HG03175 (cell line): ENCODE measurements at regions not wholly inside any gene's neighbourhood (a gene's known extent, or its start where the extent isn't known, plus 50 kb on each side); places are given as distances from the start of the nearest gene placed in this dataset.
"Not testable (repeated sequence)": the region's sequence is repeated elsewhere in the genome, so short reads cannot be mapped to it uniquely, and the experiment has no call there.

ENCODE experiments used
- ATAC-seq: cut with Tn5 transposase; IDR thresholded peaks from one replicate; pipeline ENCODE4 v1.9.1; 2021; ENCODE audit warnings: mild to moderate bottlenecking, moderate library complexity; ENCODE audit not compliant: unreplicated experiment

GRCh38 chr19:31444931-31445330 is 95.7 kb upstream of the TSHZ3 start:
- no peak for ATAC-seq

DNA sequence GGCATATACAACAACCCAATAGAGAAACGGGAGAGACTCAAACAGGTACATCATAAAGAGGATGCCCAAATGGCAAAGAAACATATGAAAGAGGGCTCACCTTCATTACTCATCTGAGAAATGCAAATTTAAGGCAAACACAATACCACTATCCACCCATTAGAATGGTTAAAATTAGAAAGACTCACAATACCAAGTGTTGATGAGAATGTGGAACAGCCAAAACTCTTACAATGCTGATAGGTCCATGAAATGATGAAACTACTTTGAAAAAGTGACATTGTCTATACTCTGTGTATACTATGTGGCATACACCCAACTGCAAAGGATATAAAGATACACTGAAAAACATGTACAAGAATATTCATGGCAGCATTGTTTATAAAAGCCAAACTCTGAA is 96.2 kb upstream of the TSHZ3 start:
- no peak for ATAC-seq

- no peak for ATAC-seq
Measured at GRCh38 chr19:31448221-31448657, 99.0 kb upstream of the TSHZ3 start.

- no peak for ATAC-seq
Measured at GRCh38 chr19:31449379-31449778, 100.1 kb upstream of the TSHZ3 start.

DNA sequence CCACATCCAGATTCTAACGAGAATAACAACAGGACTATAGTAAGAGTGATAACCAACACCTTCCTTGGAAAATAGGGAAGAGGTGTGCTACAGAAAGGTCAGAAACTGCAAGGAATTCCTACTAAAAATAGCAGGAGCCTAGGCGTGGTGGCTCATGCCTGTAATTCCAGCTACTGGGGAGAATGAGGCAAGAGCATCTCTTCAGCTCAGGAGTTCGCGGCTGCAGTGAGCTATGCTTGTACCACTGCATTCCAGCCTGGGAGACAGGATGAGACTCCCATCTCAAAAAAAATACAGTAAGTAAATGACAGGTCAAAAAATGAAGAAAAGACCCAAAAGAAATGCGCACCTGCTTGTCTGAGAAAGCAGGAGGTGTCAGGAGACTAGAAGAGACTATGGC is 101.5 kb upstream of the TSHZ3 start:
- no peak for ATAC-seq

DNA sequence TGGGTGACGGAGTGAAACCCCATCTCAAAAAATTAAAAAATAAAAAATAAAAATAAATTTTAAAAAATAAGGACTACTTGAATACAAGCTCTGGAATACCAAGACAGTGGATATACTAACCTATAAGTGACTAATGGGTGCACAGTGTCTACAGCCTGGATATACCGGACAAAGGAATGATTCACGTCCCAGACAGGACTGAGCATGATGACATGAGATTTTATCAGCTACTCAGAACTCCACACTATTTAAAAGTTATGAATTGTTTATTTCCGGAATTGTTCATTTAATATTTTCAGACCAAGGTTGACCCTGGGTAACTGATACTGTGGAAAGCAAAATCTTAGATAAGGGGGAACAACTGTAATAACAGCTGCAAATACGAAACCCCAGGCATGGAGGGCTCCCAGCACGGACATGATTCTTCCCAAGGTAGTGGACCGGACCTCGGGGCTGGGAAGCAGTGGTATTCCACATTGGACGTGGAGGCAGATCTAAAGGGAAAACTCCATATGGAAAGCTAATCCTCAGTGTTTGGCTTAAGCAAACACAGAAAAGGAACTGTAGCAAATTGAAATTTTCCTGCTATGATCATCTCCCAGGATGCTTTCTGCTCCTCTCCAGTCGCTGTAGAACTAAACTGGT is 102.6 kb upstream of the TSHZ3 start:
- no peak for ATAC-seq

- ATAC-seq, result no peak
Measured at GRCh38 chr19:31459430-31459829, 110.2 kb upstream of the TSHZ3 start.

DNA sequence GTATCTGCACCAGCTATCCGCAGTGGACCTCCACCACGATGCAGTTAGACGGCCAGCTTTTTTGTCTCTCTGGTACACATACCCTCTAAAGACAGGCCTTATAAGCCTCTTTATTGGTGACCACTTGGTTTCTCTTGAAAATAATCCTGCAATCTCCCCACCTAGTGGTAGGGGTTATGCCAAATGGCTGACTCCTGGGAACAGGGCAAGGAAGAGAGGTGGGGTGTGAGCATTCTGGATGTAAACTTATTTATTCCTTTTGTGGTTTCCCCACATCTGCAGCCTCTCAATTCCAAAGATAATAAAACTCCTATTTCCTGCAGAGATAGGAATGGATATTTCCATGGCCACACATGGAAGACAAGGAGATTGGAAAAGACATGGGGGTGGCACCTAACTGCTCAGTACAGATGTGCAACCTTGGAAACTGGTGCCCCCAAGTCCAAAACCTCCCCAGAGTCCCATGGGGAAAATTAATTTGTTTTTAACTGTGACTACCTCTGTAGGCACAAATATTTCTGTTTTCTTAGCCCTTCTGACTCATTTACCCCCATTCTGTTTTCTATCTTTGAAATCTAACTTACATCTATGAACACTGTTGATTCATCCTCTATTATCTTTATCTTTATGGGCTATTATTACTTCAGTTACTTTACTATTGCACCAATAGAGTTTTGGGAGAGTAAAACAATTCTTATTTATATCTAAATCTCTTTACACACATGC is 112.7 kb upstream of the TSHZ3 start:
- ATAC-seq, result no peak

GRCh38 chr19:31470229-31470939 is 121.1 kb upstream of the TSHZ3 start:
- no peak for ATAC-seq

DNA sequence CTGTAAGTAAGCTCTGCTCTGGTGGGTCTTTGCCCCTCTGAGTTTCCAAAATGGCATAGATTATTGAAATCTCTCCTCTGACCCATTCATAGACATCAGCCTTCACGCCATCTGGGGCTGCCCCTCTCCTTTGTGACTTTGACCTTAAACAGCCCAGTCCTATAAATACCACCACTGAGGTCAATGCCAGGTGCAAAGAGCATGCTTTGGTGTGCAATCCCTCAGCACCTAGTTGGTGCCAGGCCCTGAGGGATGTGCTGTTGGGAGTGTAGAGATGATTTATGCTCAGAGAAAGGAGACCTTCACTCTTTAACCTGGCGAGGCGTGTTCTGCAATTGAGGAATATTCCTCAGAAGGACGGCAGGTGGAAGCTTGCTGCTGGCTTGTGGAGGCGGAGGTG is 121.7 kb upstream of the TSHZ3 start:
- ATAC-seq, result no peak

DNA sequence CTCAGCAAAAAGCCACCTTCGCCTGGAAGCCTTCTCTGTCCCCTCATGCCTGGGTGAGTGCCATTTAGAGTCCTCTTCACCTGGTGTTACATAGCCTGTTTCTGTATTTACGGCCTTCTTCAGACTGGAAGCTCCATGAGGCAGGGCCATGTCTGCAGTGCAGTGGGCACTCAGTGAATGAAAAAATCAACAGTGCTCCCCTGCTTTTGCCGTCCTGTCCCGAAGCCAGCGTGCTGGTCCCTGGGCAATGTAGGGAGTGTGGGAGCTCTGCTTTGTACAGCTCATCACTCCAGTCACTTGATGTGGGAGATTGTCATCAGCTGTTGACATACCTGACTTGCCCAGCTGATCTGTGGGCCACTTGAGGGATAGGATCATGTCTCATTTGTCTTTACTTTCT is 129.0 kb upstream of the TSHZ3 start:
- no peak for ATAC-seq

DNA sequence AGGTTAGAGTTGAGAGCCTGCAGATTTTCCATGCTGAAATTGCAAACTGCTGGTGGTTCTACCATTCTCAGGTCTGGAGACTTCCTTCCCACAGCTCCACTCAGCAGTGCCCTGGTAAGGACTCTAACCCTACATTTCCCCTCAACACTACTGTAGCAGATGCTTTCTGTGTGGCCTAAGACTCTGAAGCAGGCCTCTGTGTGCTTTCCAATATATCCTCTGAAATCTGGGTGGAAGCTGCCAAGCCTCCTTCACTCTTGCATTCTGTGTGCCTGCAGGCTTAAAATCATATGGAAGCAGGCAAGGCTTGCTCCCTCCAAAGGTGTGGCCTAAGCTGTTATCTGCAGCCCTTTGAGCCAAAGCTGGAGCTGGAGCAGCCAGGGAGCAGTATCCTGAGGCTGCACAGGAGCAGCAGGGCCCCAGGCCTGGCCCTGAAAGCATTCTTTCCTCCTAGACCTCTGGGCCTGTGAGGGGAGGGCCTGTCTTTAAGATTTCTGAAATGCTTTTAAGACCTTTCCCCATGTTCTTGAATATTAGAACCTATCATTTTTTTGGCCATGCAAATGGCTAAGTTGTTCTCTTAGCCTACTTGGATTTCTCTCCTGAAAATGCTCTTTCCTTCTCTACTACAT is 134.1 kb upstream of the TSHZ3 start:
- no peak for ATAC-seq

DNA sequence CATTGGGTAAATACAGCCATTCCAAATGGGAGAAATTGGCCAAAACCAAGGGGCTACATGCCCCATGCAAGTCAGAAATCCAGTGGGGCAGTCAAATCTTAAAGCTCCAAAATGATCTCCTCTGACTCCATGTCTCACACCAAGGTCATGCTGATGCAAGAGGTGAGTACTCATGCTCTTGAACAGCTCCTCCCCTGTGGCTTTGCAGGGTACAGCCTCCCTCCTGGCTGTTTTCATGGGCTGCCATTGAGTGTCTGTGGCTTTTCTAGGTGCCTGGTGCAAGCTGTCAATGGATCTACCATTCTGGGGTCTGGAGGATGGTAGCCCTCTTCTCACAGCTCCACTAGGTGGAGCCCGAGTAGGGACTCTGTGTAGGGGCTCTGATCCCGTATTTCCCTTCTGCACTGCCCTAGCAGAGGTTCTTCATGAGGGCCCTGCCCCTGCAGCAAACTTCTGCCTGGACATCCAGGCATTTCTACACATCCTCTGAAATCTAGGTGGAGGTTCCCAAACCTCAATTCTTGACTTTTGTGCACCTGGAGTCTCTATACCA is 135.7 kb upstream of the TSHZ3 start:
- not testable (repeated sequence) for ATAC-seq

- no peak for ATAC-seq
Measured at GRCh38 chr19:31485472-31485871, 136.2 kb upstream of the TSHZ3 start.

DNA sequence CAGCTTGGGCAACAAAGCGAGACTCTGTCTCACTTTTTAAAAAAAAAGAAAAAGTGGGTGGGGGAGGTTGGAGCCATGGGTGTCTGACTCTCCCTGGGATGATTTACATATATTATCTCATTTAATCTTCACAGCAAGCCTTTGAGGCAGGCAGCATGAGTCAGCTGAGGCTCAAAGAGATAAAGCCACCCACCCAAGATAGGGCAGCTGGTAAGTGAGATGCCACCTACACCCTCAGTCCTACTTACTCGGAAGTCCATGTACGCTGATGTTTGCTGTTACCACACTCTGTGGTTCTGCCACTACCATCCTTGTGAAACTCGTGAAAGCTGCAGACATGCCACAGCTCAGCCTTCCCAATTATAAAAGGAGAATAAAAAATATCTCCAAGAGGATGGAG is 142.0 kb upstream of the TSHZ3 start:
- no peak for ATAC-seq

GRCh38 chr19:31492050-31492449 is 142.8 kb upstream of the TSHZ3 start:
- no peak for ATAC-seq

GRCh38 chr19:31496076-31496475 is 146.8 kb upstream of the TSHZ3 start:
- no peak for ATAC-seq

- ATAC-seq, result no peak
Measured at GRCh38 chr19:31497709-31498108, 148.5 kb upstream of the TSHZ3 start.

DNA sequence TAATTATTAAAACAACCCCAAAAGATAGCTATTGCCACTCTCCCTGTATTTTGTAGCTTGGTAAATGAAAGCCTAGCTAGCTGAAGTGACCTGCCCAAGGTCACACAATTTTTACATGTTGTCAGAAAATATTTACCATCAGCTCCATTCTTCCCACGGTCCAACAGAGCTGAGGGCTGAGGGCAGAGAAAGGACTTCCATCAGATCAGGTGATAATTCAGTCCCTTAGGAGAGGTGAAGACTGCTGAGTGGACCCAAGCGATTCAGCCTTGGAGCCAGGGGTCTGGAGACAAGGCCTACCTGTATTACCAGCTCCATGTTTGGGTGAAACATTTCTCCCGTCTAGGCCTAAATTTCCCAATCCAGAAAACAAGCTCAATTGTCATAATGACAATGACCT is 149.5 kb upstream of the TSHZ3 start:
- ATAC-seq, result no peak

DNA sequence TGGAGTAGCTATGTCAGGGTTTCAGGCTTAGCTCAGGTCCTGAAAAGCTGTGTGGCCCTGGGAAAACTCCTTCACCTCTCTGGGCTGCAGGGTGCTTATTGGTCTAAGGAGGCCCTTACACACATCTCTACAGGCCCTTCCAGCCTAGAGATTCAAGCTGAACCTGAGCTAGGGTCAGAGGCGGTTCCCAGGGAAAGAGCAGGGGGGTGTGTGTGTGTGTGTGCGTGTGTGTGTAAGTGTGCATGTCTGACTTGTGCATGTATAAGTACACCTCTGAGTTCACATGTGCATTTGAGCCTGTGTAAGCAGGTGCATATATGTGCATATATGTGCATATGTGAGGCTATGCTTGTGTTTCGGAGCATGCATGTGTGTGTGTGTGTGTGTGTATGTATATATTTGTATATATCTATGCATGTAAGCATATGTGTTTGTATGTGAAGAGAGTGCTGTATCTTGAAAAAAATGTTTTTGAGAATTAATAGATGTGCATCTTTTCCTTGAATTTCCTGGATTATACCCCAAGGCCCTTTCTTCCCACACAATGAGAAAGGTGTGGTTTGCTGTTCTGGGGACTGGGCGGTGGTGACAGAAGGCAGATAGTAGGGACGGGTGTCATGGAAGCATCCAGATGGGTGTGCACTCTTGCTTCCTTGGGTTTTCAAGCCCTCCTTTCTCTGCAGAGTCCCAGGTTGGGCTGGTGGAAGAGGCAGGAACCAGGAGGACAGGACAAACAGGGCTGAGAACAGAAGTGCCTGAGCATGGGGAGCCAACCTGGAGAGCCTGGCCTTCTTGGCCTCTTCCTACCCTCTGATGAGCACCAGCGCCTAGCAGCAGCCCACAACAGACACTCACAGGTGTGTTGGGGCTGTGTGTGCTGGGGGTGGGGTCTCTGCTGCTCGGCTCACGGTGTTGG is 150.3 kb upstream of the TSHZ3 start:
- ATAC-seq, result no peak
